Neural cell (in vitro differentiated cells): ENCODE measurements at regions not wholly inside any gene's neighbourhood (a gene's known extent, or its start where the extent isn't known, plus 50 kb on each side); places are given as distances from the start of the nearest gene placed in this dataset.

Experiments
- H2AFZ ChIP-seq: fragments of 200-600, 300-800 bp; sonication (generic), shearing (Covaris generic); 2 replicates; pipeline ENCODE4 v1.6.0; 2014; ENCODE audit warnings: low read depth, mild to moderate bottlenecking, antibody characterized with exemption, low read length, moderate library complexity
- H3F3A ChIP-seq: fragments of 200-600 bp; shearing (Covaris generic); 2 replicates; pipeline ENCODE4 v1.6.1; 2016; ENCODE audit warnings: mild to moderate bottlenecking, moderate library complexity, mixed read lengths, antibody characterized with exemption, low read length; ENCODE audit not compliant: insufficient read depth, poor library complexity, severe bottlenecking
- H3K27ac ChIP-seq: fragments of 200-600, 300-800 bp; sonication (generic), shearing (Covaris generic); 2 replicates; pipeline ENCODE4 v1.5.1; 2014; ENCODE audit warnings: mild to moderate bottlenecking, low read length, moderate library complexity
- H3K27me3 ChIP-seq: fragments of 300-800, 200-600 bp; sonication (generic), shearing (Covaris generic); 2 replicates; pipeline ENCODE4 v1.6.0; 2014; ENCODE audit warnings: mild to moderate bottlenecking, low read depth, low read length, moderate library complexity; ENCODE audit not compliant: insufficient read depth
- H3K36me3 ChIP-seq: fragments of 300-800, 200-600 bp; sonication (generic), shearing (Covaris generic); 2 replicates; pipeline ENCODE4 v1.5.1; 2014; ENCODE audit warnings: mild to moderate bottlenecking, antibody characterized with exemption, low read length, moderate library complexity; ENCODE audit not compliant: insufficient read depth
- H3K4me2 ChIP-seq: fragments of 300-800, 200-600 bp; sonication (generic), shearing (Covaris generic); 2 replicates; pipeline ENCODE4 v1.6.0; 2014; ENCODE audit warnings: mild to moderate bottlenecking, low read length
- H3K4me3 ChIP-seq: fragments of 300-800, 200-600 bp; sonication (generic), shearing (Covaris generic); 2 replicates; pipeline ENCODE4 v1.5.1; 2014; ENCODE audit warnings: mild to moderate bottlenecking, low read length, moderate library complexity
- H3K79me2 ChIP-seq: fragments of 200-600 bp; shearing (Covaris generic); replicated peaks from 2 replicates; pipeline ENCODE4 v1.6.0; 2014; ENCODE audit warnings: mild to moderate bottlenecking, low read length, moderate library complexity; ENCODE audit not compliant: insufficient read depth
- H3K9ac ChIP-seq: fragments of 300-800, 200-600 bp; sonication (generic), shearing (Covaris generic); 2 replicates; pipeline ENCODE4 v1.6.1; 2016; ENCODE audit warnings: mild to moderate bottlenecking, low read length, mixed read lengths
- H3K9me2 ChIP-seq: fragments of 200-600 bp; shearing (Covaris generic); 2 replicates; pipeline ENCODE4 v1.6.1; 2016; ENCODE audit warnings: mild to moderate bottlenecking, low read length, mixed read lengths; ENCODE audit not compliant: insufficient read depth
- H3K9me3 ChIP-seq: fragments of 200-600, 300-800 bp; sonication (generic), shearing (Covaris generic); 2 replicates; pipeline ENCODE4 v1.6.1; 2016; ENCODE audit warnings: mild to moderate bottlenecking, mixed run types, low read length, moderate library complexity, mixed read lengths
- H4K20me1 ChIP-seq: fragments of 200-600 bp; shearing (Covaris generic); 2 replicates; pipeline ENCODE4 v1.6.1; 2016; ENCODE audit warnings: mild to moderate bottlenecking, mixed run types; ENCODE audit not compliant: insufficient read depth
- CTCF ChIP-seq: fragments of 450-650 bp; IDR thresholded peaks from 2 replicates; pipeline ENCODE4 v1.5.1; 2014; ENCODE audit warnings: antibody characterized with exemption, mild to moderate bottlenecking, moderate library complexity; ENCODE audit not compliant: poor library complexity, severe bottlenecking
- EP300 ChIP-seq: fragments of 450-650 bp; conservative IDR thresholded peaks from 2 replicates; pipeline ENCODE4 v1.6.1; 2014; ENCODE audit warnings: antibody characterized with exemption, mild to moderate bottlenecking, moderate library complexity; ENCODE audit not compliant: poor library complexity, severe bottlenecking
- EZH2 ChIP-seq: fragments of 200-600, 300-800 bp; shearing (Covaris generic), sonication (generic); IDR thresholded peaks from 2 replicates; pipeline ENCODE4 v1.6.1; 2014; ENCODE audit warnings: antibody characterized with exemption, low read length, borderline replicate concordance, mild to moderate bottlenecking; ENCODE audit not compliant: insufficient read depth, poor library complexity, severe bottlenecking
- MXI1 ChIP-seq: fragments of 450-650 bp; conservative IDR thresholded peaks from 2 replicates; pipeline ENCODE4 v1.6.1; 2014; ENCODE audit warnings: antibody characterized with exemption, mild to moderate bottlenecking; ENCODE audit not compliant: poor library complexity, severe bottlenecking
- POLR2AphosphoS5 ChIP-seq: IDR thresholded peaks from 2 replicates; pipeline ENCODE4 v1.6.1; 2012
- RAD21 ChIP-seq: fragments of 450-650 bp; conservative IDR thresholded peaks from 2 replicates; pipeline ENCODE4 v1.6.1; 2014; ENCODE audit warnings: antibody characterized with exemption, mild to moderate bottlenecking, moderate library complexity
- REST ChIP-seq: IDR thresholded peaks from 2 replicates; pipeline ENCODE4 v1.6.1; 2012; ENCODE audit warnings: borderline replicate concordance
- SMC3 ChIP-seq: fragments of 450-650 bp; conservative IDR thresholded peaks from 2 replicates; pipeline ENCODE4 v1.6.1; 2014; ENCODE audit warnings: antibody characterized with exemption, mild to moderate bottlenecking, moderate library complexity; ENCODE audit not compliant: poor library complexity
- TAF1 ChIP-seq: IDR thresholded peaks from 2 replicates; pipeline ENCODE4 v1.6.1; 2012; ENCODE audit warnings: low read depth

GRCh38 chr10:57599440-57599839 lies 668.3 kb downstream of the IPMK start:
- Histone ChIP-seq H3K9ac (no peak overlapping the region), H3K36me3 (no peaks in the 10 kb centered on the region), H3K27ac (no peak overlapping the region), H3K9me2 (no peaks in the 10 kb centered on the region), H3F3A (no peaks in the 10 kb centered on the region), H3K79me2 (no peaks in the 10 kb centered on the region), H3K4me2 (no peak overlapping the region), H2AFZ (no peak overlapping the region), H3K27me3 (no peaks in the 10 kb centered on the region), H4K20me1 (no peaks in the 10 kb centered on the region), H3K4me3 (no peak overlapping the region), H3K9me3 (no peaks in the 10 kb centered on the region)
- TF ChIP-seq MXI1 (no peak), REST (no peak), POLR2AphosphoS5 (no peak), EZH2 (no peak), SMC3 (no peak), CTCF (no peak), RAD21 (no peak), EP300 (no peak), TAF1 (no peak)

GRCh38 chr10:57593983-57594573 lies 673.6 kb downstream of the IPMK start:
- H3K36me3 ChIP-seq = no peaks in the 10 kb centered on the region
- H4K20me1 ChIP-seq = no peaks in the 10 kb centered on the region
- no peaks in the 10 kb centered on the region for H3K9me3 ChIP-seq
- H3F3A ChIP-seq = no peaks in the 10 kb centered on the region
- no peaks in the 10 kb centered on the region for H3K27me3 ChIP-seq
- H3K9me2 ChIP-seq = no peaks in the 10 kb centered on the region
- H2AFZ ChIP-seq = no peak overlapping the region
- H3K79me2 ChIP-seq = no peaks in the 10 kb centered on the region
- TF ChIP-seq RAD21 (peak; percentile 28), TAF1 (no peak)
- no peak overlapping the region for H3K27ac ChIP-seq
- H3K4me3 ChIP-seq = no peak overlapping the region
- no peak overlapping the region for H3K9ac ChIP-seq
- H3K4me2 ChIP-seq = no peak overlapping the region

GRCh38 chr10:57579926-57580325 lies 687.8 kb downstream of the IPMK start:
- H3F3A ChIP-seq = no peaks in the 10 kb centered on the region
- TF ChIP-seq RAD21 (peak; percentile 64), SMC3 (peak; percentile 65), CTCF (peak; percentile 46), MXI1 (no peak), TAF1 (no peak)
- no peak overlapping the region for H3K4me3 ChIP-seq
- no peaks in the 10 kb centered on the region for H3K27me3 ChIP-seq
- H3K9me2 ChIP-seq = no peaks in the 10 kb centered on the region
- H3K27ac ChIP-seq = no peak overlapping the region
- no peak overlapping the region for H3K9ac ChIP-seq
- H3K79me2 ChIP-seq = no peaks in the 10 kb centered on the region
- H2AFZ ChIP-seq = no peak overlapping the region
- H3K36me3 ChIP-seq = no peaks in the 10 kb centered on the region
- H4K20me1 ChIP-seq = no peaks in the 10 kb centered on the region
- H3K9me3 ChIP-seq = peaks cover 3% of the 10 kb centered on the region
- H3K4me2 ChIP-seq = no peak overlapping the region
